Keratinocyte (primary cell): ENCODE measurements at regions not wholly inside any gene's neighbourhood (a gene's known extent, or its start where the extent isn't known, plus 50 kb on each side); places are given as distances from the start of the nearest gene placed in this dataset.

Experiments
- DNase-seq: peaks from one replicate; pipeline ENCODE4 v3.0.0-alpha.2; 2011; ENCODE audit warnings: low read depth, missing footprints, low spot score
- FAIRE-seq: peaks from 2 replicates; lab custom pipeline; 2011; peaks lifted over from hg19 to GRCh38; lab: Jason Lieb, UNC
- H2AFZ ChIP-seq: 2 replicates; pipeline ENCODE4 v1.6.0; 2012; ENCODE audit warnings: low read length, control low read depth, inconsistent platforms; ENCODE audit not compliant: control insufficient read depth
- H3K27ac ChIP-seq: 2 replicates; pipeline ENCODE4 v1.5.1; 2011; ENCODE audit warnings: low read length; ENCODE audit not compliant: control insufficient read depth, insufficient read depth
- H3K27me3 ChIP-seq: 3 replicates; pipeline ENCODE4 v1.6.0; 2011; ENCODE audit warnings: low read length; ENCODE audit not compliant: control insufficient read depth, insufficient read depth; ENCODE audit errors: extremely low read depth
- H3K36me3 ChIP-seq, 2 experiments: 2 replicates in 1 of 2; 3 replicates in 1 of 2; pipeline ENCODE4 v1.5.1; 2011; ENCODE audit warnings: low read length in 2 of 2, mild to moderate bottlenecking in 1 of 2; ENCODE audit not compliant: control insufficient read depth in 2 of 2, insufficient read depth in 2 of 2; ENCODE audit errors: extremely low read depth in 1 of 2
- H3K4me1 ChIP-seq: 3 replicates; pipeline ENCODE4 v1.5.1; 2011; ENCODE audit warnings: low read length; ENCODE audit not compliant: control insufficient read depth, insufficient read depth; ENCODE audit errors: extremely low read depth
- H3K4me2 ChIP-seq: 3 replicates; pipeline ENCODE4 v1.6.0; 2011; ENCODE audit warnings: low read depth, low read length; ENCODE audit not compliant: control insufficient read depth, insufficient read depth; ENCODE audit errors: extremely low read depth
- H3K4me3 ChIP-seq, 3 experiments: fragments of 200-600 bp in 1 of 3; sonication (generic) in 1 of 3; 2 replicates in 2 of 3; 3 replicates in 1 of 3; pipeline ENCODE4 v1.5.1; 2011 to 2016; ENCODE audit warnings: low read length in 3 of 3, mild to moderate bottlenecking in 3 of 3, control low read depth in 2 of 3, inconsistent platforms in 1 of 3, low read depth in 1 of 3, mixed read lengths in 1 of 3, mixed run types in 1 of 3, moderate library complexity in 1 of 3; ENCODE audit not compliant: control insufficient read depth in 2 of 3, insufficient read depth in 2 of 3; ENCODE audit errors: extremely low read depth in 1 of 3
- H3K79me2 ChIP-seq: 2 replicates; pipeline ENCODE4 v1.6.0; 2012; ENCODE audit warnings: low read length; ENCODE audit not compliant: control insufficient read depth, insufficient read depth
- H3K9ac ChIP-seq: 3 replicates; pipeline ENCODE4 v1.6.0; 2011; ENCODE audit warnings: low read length; ENCODE audit not compliant: control insufficient read depth, insufficient read depth; ENCODE audit errors: extremely low read depth
- H3K9me1 ChIP-seq: 3 replicates; pipeline ENCODE4 v1.6.0; 2011; ENCODE audit warnings: low read length; ENCODE audit not compliant: control insufficient read depth, insufficient read depth; ENCODE audit errors: extremely low read depth
- H3K9me3 ChIP-seq: 2 replicates; pipeline ENCODE4 v1.5.1; 2012; ENCODE audit warnings: low read depth, low read length; ENCODE audit not compliant: control insufficient read depth
- H4K20me1 ChIP-seq: 3 replicates; pipeline ENCODE4 v1.6.0; 2011; ENCODE audit warnings: low read length; ENCODE audit not compliant: control insufficient read depth, insufficient read depth; ENCODE audit errors: extremely low read depth
- CTCF ChIP-seq, 3 experiments: IDR thresholded peaks in 1 of 3; conservative IDR thresholded peaks in 1 of 3; optimal IDR thresholded peaks in 1 of 3; 2 replicates in 2 of 3; 3 replicates in 1 of 3; pipeline versions ENCODE3 to v1.5.1; 2011; ENCODE audit warnings: low read length in 3 of 3, mild to moderate bottlenecking in 3 of 3, moderate library complexity in 2 of 3, control low read depth in 1 of 3, inconsistent platforms in 1 of 3; ENCODE audit not compliant: insufficient read depth in 2 of 3; ENCODE audit errors: extremely low read depth in 1 of 3
- EZH2 ChIP-seq: IDR thresholded peaks from one replicate; pipeline ENCODE4 v1.6.1; 2012; ENCODE audit warnings: inconsistent platforms, mild to moderate bottlenecking, low read length, moderate library complexity
- dilution Hi-C: fragments of 300-500 bp; cut with MboI; formaldehyde crosslinking; loops from one replicate; pipeline ENCODE4 v1.7.0; 2020; ENCODE audit warnings: low sequenced_read_pairs; ENCODE audit not compliant: extremely low pct_ligation_motif_present

GRCh38 chr11:69985331-69985640 lies 92.8 kb upstream of the ANO1 start:
- TF ChIP-seq EZH2, result no peak
- TF ChIP-seq CTCF (optimal IDR thresholded peaks at IDR 0.05 in 1 of 3, IDR thresholded peaks at IDR 0.05 in 1 of 3, conservative IDR thresholded peaks at IDR 0.05 in 1 of 3; ENCODE audit: extremely low read depth in 1 of 3, insufficient read depth in 2 of 3, low read length in 3 of 3), result no peak
- Histone ChIP-seq H3K4me2 (peak overlapping the region; percentile 58), H2AFZ (no peak overlapping the region), H3K4me3 (peak overlapping the region in 2 of 3 experiments; percentile 24 to 38), H3K27ac (no peak overlapping the region), H3K4me1 (no peaks in the 10 kb centered on the region), H3K36me3 (no peaks in the 10 kb centered on the region), H3K9me1 (no peaks in the 10 kb centered on the region), H4K20me1 (no peaks in the 10 kb centered on the region), H3K27me3 (peaks cover 54% of the 10 kb centered on the region), H3K9ac (no peak overlapping the region), H3K79me2 (no peaks in the 10 kb centered on the region), H3K9me3 (no peaks in the 10 kb centered on the region)
- dilution Hi-C loops, result no loop called here
- no peak for FAIRE-seq
- DNase-seq, result no peak

GRCh38 chr11:69985641-69986439 lies 92.3 kb upstream of the ANO1 start:
- H3K4me1 ChIP-seq, result no peaks in the 10 kb centered on the region
- TF ChIP-seq EZH2 (peak; percentile 63), CTCF (optimal IDR thresholded peaks at IDR 0.05 in 1 of 3, IDR thresholded peaks at IDR 0.05 in 1 of 3, conservative IDR thresholded peaks at IDR 0.05 in 1 of 3; ENCODE audit: extremely low read depth in 1 of 3, insufficient read depth in 2 of 3, low read length in 3 of 3) (no peak)
- DNase-seq (no peak), FAIRE-seq (no peak)
- no peaks in the 10 kb centered on the region for H3K9me3 ChIP-seq
- dilution Hi-C loops, result no loop called here
- H3K79me2 ChIP-seq, result no peaks in the 10 kb centered on the region
- H3K9ac ChIP-seq, result no peak overlapping the region
- H3K27me3 ChIP-seq, result peaks cover 54% of the 10 kb centered on the region
- peak overlapping the region; percentile 33 for H2AFZ ChIP-seq
- H4K20me1 ChIP-seq, result no peaks in the 10 kb centered on the region
- H3K4me2 ChIP-seq, result peak overlapping the region; percentile 58
- H3K4me3 ChIP-seq, result peak overlapping the region; percentile 19 to 38 (median 24)
- H3K27ac ChIP-seq, result no peak overlapping the region
- H3K36me3 ChIP-seq, result no peaks in the 10 kb centered on the region
- no peaks in the 10 kb centered on the region for H3K9me1 ChIP-seq
